Uterus (tissue), 2 donors: ENCODE measurements at regions not wholly inside any gene's neighbourhood (a gene's known extent, or its start where the extent isn't known, plus 50 kb on each side); places are given as distances from the start of the nearest gene placed in this dataset.

ENCODE experiments used
- CTCF ChIP-seq, 4 experiments: fragments of 200-600 bp in 2 of 4; fragments of 450-650 bp in 2 of 4; sonication (generic) in 2 of 4; IDR thresholded peaks; one replicate each; pipeline ENCODE4 v1.5.1; 2016 to 2019; ENCODE audit warnings: antibody characterized with exemption in 4 of 4, mild to moderate bottlenecking in 2 of 4, moderate library complexity in 1 of 4
- POLR2A ChIP-seq, 2 donors: fragments of 450-650 bp; IDR thresholded peaks; one replicate each; pipeline ENCODE4 v1.6.1; 2016; ENCODE audit warnings: antibody characterized with exemption in 2 of 2, mild to moderate bottlenecking in 1 of 2, moderate library complexity in 1 of 2

DNA sequence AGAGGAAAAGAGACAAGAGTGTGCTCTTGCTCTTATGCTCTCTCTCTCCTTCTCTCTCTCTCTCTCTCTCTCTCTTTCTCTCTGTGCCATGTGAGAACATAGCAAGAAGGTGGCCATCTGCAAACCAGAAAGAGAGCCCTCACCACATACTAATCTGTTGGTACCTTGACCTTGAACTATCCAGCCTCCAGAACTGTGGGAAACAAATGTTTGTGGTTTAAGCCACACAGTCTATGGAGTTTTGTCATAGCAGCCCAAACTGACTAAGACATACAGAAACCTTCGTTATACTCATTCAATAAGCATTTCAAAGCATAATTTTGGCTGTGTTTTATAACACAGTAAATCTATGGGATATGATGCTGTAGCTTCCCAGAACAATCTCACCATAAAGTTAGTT, 56.4 kb upstream of the PLPP4 start:
- TF ChIP-seq CTCF (IDR thresholded peaks at IDR 0.05) (no peak), POLR2A (IDR thresholded peaks at IDR 0.05) (no peak)
